Hepatocyte (in vitro differentiated cells): ENCODE measurements at regions not wholly inside any gene's neighbourhood (a gene's known extent, or its start where the extent isn't known, plus 50 kb on each side); places are given as distances from the start of the nearest gene placed in this dataset.

ENCODE experiments used
- DNase-seq: peaks from one replicate; pipeline ENCODE4 v3.0.0-alpha.2; 2016; ENCODE audit warnings: low spot score
- H2AFZ ChIP-seq: fragments of 200-600 bp; sonication (generic); 2 replicates; pipeline ENCODE4 v1.6.0; 2016; ENCODE audit warnings: antibody characterized with exemption, mild to moderate bottlenecking
- H3K27ac ChIP-seq: fragments of 200-600 bp; sonication (generic); 2 replicates; pipeline ENCODE4 v1.5.1; 2016; ENCODE audit warnings: mild to moderate bottlenecking
- H3K27me3 ChIP-seq: fragments of 200-600 bp; sonication (generic); 2 replicates; pipeline ENCODE4 v1.6.1; 2016
- H3K36me3 ChIP-seq: fragments of 200-600 bp; sonication (generic); replicated peaks from 2 replicates; pipeline ENCODE4 v1.5.1; 2016; ENCODE audit warnings: low read depth; ENCODE audit not compliant: insufficient read depth
- H3K4me1 ChIP-seq: fragments of 200-600 bp; sonication (generic); 2 replicates; pipeline ENCODE4 v1.5.1; 2016; ENCODE audit warnings: mild to moderate bottlenecking, moderate library complexity; ENCODE audit not compliant: insufficient read depth
- H3K4me2 ChIP-seq: fragments of 200-600 bp; sonication (generic); 2 replicates; pipeline ENCODE4 v1.6.0; 2016
- H3K4me3 ChIP-seq: fragments of 200-600 bp; sonication (generic); 2 replicates; pipeline ENCODE4 v1.5.1; 2016; ENCODE audit warnings: mild to moderate bottlenecking
- H3K79me2 ChIP-seq: fragments of 200-600 bp; sonication (generic); 2 replicates; pipeline ENCODE4 v1.6.0; 2017; ENCODE audit warnings: mild to moderate bottlenecking
- H3K9me2 ChIP-seq: fragments of 200-600 bp; sonication (generic); replicated peaks from 2 replicates; pipeline ENCODE4 v1.6.0; 2017; ENCODE audit warnings: mild to moderate bottlenecking; ENCODE audit not compliant: insufficient read depth
- H3K9me3 ChIP-seq: fragments of 200-600 bp; sonication (generic); 2 replicates; pipeline ENCODE4 v1.5.1; 2016; ENCODE audit warnings: low read depth, mild to moderate bottlenecking
- H4K20me1 ChIP-seq: fragments of 200-600 bp; sonication (generic); 2 replicates; pipeline ENCODE4 v1.6.0; 2016; ENCODE audit warnings: mild to moderate bottlenecking; ENCODE audit not compliant: insufficient read depth, poor library complexity, severe bottlenecking
- EZH2 ChIP-seq: fragments of 200-600 bp; sonication (generic); IDR thresholded peaks from 2 replicates; pipeline ENCODE4 v1.6.1; 2016; ENCODE audit warnings: antibody characterized with exemption, mild to moderate bottlenecking, borderline replicate concordance
- EZH2phosphoT487 ChIP-seq: fragments of 200-600 bp; sonication (generic); IDR thresholded peaks from one replicate; pipeline ENCODE4 v1.6.1; 2018; ENCODE audit warnings: antibody characterized with exemption, mild to moderate bottlenecking, low read depth, moderate library complexity; ENCODE audit not compliant: unreplicated experiment, severe bottlenecking
- WGBS: methylation state at CpG from one replicate; pipeline ENCODE4 v1.1.6; 2016; ENCODE audit warnings: low lambda C conversion rate; ENCODE audit errors: missing lambda C conversion rate; 5-methylcytosine and 5-hydroxymethylcytosine counted together
- TF ChIP-seq, protein P1 (sequence below): fragments of 200-600 bp; sonication (generic); IDR thresholded peaks from 2 replicates; pipeline ENCODE4 v1.5.1; 2016; ENCODE audit warnings: antibody characterized with exemption, mild to moderate bottlenecking; ENCODE audit not compliant: poor library complexity

DNA sequence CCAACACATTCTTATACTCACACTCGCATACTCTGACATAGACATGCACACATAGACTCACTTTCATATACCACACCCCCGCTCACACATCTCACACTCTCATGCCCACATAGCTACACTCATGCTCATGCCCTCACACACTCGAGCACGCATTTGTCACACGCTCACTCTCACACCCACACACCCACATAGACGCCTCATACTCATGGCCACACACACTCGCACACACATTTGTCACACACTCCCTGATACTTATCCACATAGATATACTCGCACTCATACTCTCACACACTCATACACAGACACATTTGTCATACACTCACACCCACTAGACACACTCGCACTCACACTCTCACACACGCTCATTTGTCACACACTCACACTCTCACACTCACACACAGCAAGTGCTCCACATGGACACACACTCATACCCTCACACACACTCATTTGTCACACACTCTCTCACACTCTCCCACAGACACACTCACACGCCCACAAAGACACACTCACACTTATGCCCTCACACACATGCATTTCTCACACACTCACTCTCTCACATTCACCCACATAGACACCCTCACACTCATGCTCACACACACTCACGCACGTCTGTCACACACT lies 50.9 kb downstream of the TNP1 start:
- Histone ChIP-seq H3K4me3 (no peak overlapping the region), H3K27ac (no peak overlapping the region)

DNA sequence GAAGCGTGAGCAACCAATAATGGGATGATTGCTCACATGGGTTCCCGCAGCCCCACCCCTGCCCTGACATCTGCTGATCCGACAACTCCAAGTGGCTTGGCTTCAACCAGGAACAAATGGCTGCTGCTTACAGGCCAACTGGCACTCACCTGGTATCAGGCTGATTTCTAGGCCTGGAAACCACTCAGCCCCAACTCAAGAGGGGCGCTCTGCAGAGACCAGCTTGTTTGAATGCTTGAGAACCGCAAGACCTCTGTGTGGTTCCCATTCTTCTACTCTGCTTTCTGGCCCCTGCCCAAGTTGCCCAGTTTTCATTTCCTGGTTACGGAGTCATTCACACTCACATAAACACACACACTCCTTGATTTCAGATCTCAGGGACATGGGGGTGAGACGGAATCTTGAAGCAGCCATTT lies 52.0 kb downstream of the TNP1 start:
- peaks cover 4% of the 10 kb centered on the region for H3K4me1 ChIP-seq
- H3K36me3 ChIP-seq: no peaks in the 10 kb centered on the region
- no peaks in the 10 kb centered on the region for H3K27me3 ChIP-seq
- H3K27ac ChIP-seq: no peak overlapping the region
- H3K79me2 ChIP-seq: no peaks in the 10 kb centered on the region
- H3K9me3 ChIP-seq: no peaks in the 10 kb centered on the region
- no peak overlapping the region for H2AFZ ChIP-seq
- no peak overlapping the region for H3K4me2 ChIP-seq
- no peaks in the 10 kb centered on the region for H3K9me2 ChIP-seq
- H4K20me1 ChIP-seq: no peaks in the 10 kb centered on the region
- no peak for DNase-seq
- no peak overlapping the region for H3K4me3 ChIP-seq
- 84% methylated on average over 7 of the region's 7 CpGs for WGBS
- TF ChIP-seq EZH2phosphoT487: no peak
- TF ChIP-seq, protein P1, sequence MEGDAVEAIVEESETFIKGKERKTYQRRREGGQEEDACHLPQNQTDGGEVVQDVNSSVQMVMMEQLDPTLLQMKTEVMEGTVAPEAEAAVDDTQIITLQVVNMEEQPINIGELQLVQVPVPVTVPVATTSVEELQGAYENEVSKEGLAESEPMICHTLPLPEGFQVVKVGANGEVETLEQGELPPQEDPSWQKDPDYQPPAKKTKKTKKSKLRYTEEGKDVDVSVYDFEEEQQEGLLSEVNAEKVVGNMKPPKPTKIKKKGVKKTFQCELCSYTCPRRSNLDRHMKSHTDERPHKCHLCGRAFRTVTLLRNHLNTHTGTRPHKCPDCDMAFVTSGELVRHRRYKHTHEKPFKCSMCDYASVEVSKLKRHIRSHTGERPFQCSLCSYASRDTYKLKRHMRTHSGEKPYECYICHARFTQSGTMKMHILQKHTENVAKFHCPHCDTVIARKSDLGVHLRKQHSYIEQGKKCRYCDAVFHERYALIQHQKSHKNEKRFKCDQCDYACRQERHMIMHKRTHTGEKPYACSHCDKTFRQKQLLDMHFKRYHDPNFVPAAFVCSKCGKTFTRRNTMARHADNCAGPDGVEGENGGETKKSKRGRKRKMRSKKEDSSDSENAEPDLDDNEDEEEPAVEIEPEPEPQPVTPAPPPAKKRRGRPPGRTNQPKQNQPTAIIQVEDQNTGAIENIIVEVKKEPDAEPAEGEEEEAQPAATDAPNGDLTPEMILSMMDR: no peak
- TF ChIP-seq EZH2: no peak

More for the DNA sequence above, 50.9 kb downstream of the TNP1 start:
- no peak for DNase-seq
- H3K36me3 ChIP-seq: no peaks in the 10 kb centered on the region
- no peaks in the 10 kb centered on the region for H3K27me3 ChIP-seq
- H4K20me1 ChIP-seq: no peaks in the 10 kb centered on the region
- no peak for TF ChIP-seq EZH2
- TF ChIP-seq, protein P1: no peak
- peaks cover 4% of the 10 kb centered on the region for H3K4me1 ChIP-seq
- H3K4me2 ChIP-seq: no peak overlapping the region
- no peaks in the 10 kb centered on the region for H3K9me3 ChIP-seq
- H2AFZ ChIP-seq: no peak overlapping the region
- no peaks in the 10 kb centered on the region for H3K79me2 ChIP-seq
- WGBS: 93% methylated on average over 13 of the region's 13 CpGs
- no peaks in the 10 kb centered on the region for H3K9me2 ChIP-seq

DNA sequence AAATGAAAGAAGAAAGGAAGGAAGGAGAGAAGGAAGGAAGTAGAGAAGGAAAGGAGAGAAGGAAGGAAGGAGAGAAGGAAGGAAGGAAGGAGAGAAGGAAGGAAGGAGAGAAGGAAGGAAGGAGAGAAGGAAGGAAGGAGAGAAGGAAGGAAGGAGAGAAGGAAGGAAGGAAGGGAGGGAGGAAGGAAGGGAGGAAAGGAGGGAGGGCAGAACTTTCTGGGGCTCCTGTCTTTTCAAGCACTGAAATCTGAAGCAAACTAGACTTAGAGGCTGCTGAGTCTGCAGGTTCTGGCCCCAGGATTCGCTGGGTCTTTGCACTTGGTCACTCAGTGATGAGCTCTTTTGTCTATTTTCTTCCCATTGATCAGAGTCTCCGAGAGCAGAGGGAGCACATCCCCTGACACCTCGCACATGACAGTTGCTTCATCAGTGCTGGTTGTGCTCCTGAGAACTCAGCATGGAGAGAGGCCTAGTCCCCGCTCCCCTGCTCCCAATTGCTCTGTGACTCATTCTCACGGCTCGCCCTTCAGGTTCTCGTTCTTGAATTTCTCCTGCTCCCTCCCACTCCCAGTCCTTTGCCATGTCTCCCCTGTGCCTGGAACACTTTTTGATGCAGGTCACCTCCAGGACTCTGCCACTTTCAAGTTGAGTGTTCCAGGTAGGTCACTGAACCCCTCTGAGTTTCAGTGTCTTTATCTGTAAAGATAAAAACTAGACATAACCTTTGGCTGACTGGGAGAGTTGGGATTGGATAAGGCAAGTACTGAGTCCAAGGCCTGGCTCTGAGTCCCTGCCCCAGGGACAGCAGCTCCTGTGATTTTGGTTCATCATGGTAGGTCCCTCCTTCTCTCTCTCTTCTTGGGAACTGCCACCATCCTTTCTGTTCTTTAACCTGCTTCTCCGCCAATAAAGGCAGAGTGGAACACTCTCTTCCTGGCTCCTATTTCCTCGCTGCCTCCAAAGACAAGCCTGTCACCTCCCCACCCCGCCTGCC lies 55.2 kb downstream of the TNP1 start:
- WGBS: 72% methylated on average over 10 of the region's 10 CpGs

More for the DNA sequence above, 55.2 kb downstream of the TNP1 start:
- no peaks in the 10 kb centered on the region for H3K9me2 ChIP-seq
- H3K4me2 ChIP-seq: no peak overlapping the region
- no peaks in the 10 kb centered on the region for H3K79me2 ChIP-seq
- H3K27ac ChIP-seq: no peak overlapping the region
- no peaks in the 10 kb centered on the region for H4K20me1 ChIP-seq
- H3K36me3 ChIP-seq: no peaks in the 10 kb centered on the region
- H3K27me3 ChIP-seq: no peaks in the 10 kb centered on the region
- H3K9me3 ChIP-seq: no peaks in the 10 kb centered on the region
- TF ChIP-seq EZH2: no peak
- TF ChIP-seq, protein P1: no peak
- TF ChIP-seq EZH2phosphoT487: no peak
- no peak overlapping the region for H2AFZ ChIP-seq
- H3K4me3 ChIP-seq: no peak overlapping the region
- H3K4me1 ChIP-seq: peaks cover 4% of the 10 kb centered on the region
- peak; percentile 38 for DNase-seq
